ENCODE measurements at regions not wholly inside any gene's neighbourhood (a gene's known extent, or its start where the extent isn't known, plus 50 kb on each side); places are given as distances from the start of the nearest gene placed in this dataset.

- H3K27ac Mint-ChIP-seq = no peak overlapping the region
- intact Hi-C loops (cut with DNase I, micrococcal nuclease) = loop anchor here in 1 of 2 experiments (10.0 kb wide), 1 partner anchor 114 kb away; no protein-coding TSS in a partner anchor
- no peak for ATAC-seq (ENCODE audit: poor library complexity)
Measured at GRCh38 chr18:35780937-35781336, 191.5 kb upstream of the RMP24 start.

DNA sequence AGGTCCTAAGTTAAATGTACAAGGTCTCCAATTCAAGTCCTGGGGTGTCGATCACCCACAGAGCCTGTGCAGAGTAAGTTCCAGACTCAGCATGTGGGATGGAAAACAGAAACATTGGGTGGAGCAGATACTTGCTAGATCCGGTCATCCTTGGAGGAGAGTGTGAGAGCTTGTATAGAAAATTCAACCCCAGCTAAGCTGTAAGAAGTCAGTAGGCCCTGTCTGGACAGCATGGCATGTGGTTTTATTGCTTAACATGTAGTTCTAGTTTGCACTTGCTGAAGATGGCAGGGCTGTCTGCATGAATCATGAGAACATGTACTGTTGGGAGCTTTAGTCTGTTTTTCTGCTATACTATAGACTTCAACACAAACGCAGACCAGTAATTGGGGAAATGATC is 189.6 kb upstream of the RMP24 start:
- Histone ChIP-seq H3K4me1 (ENCODE audit: insufficient read depth, low read length) (no peaks in the 10 kb centered on the region), H3K27me3 (ENCODE audit: control insufficient read depth in 1 of 2, insufficient read depth in 2 of 2, low read length in 2 of 2) (peaks cover 4 to 5% of the 10 kb centered on the region in 2 experiments), H3K4me3 (ENCODE audit: low read length) (no peak overlapping the region), H3K36me3 (ENCODE audit: insufficient read depth, low read length) (no peaks in the 10 kb centered on the region), H3K27ac (ENCODE audit: low read depth in 1 of 2, low read length in 2 of 2) (no peak overlapping the region), H3K9me3 (ENCODE audit: control insufficient read depth in 1 of 2, insufficient read depth in 1 of 2, low read length in 2 of 2) (no peaks in the 10 kb centered on the region)
- TF ChIP-seq, protein P1, sequence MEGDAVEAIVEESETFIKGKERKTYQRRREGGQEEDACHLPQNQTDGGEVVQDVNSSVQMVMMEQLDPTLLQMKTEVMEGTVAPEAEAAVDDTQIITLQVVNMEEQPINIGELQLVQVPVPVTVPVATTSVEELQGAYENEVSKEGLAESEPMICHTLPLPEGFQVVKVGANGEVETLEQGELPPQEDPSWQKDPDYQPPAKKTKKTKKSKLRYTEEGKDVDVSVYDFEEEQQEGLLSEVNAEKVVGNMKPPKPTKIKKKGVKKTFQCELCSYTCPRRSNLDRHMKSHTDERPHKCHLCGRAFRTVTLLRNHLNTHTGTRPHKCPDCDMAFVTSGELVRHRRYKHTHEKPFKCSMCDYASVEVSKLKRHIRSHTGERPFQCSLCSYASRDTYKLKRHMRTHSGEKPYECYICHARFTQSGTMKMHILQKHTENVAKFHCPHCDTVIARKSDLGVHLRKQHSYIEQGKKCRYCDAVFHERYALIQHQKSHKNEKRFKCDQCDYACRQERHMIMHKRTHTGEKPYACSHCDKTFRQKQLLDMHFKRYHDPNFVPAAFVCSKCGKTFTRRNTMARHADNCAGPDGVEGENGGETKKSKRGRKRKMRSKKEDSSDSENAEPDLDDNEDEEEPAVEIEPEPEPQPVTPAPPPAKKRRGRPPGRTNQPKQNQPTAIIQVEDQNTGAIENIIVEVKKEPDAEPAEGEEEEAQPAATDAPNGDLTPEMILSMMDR (IDR thresholded peaks at IDR 0.05) = no peak
- Mint-ChIP-seq H3K9me3 (no peaks in the 10 kb centered on the region), H3K4me1 (ENCODE audit: low read depth) (no peaks in the 10 kb centered on the region), H3K27me3 (peaks cover 36% of the 10 kb centered on the region), H3K36me3 (ENCODE audit: low read depth) (no peaks in the 10 kb centered on the region), H3K27ac (no peak overlapping the region), H3K4me3 (no peak overlapping the region)
- intact Hi-C loops (cut with DNase I, micrococcal nuclease) = loop anchor here in 1 of 2 experiments (10.0 kb wide), 1 partner anchor 112 kb away; no protein-coding TSS in a partner anchor
- ATAC-seq (ENCODE audit: poor library complexity) = no peak
- CTCF ChIA-PET = no interaction called here
- no peak for DNase-seq
- POLR2A ChIA-PET = no interaction called here

More at GRCh38 chr18:35780937-35781336, 191.5 kb upstream of the RMP24 start:
- TF ChIP-seq, protein P1 (IDR thresholded peaks at IDR 0.05) = no peak
- DNase-seq = no peak
- H3K4me1 Mint-ChIP-seq (ENCODE audit: low read depth) = no peaks in the 10 kb centered on the region
- H3K4me3 Mint-ChIP-seq = no peak overlapping the region
- Histone ChIP-seq H3K36me3 (ENCODE audit: insufficient read depth, low read length) (no peaks in the 10 kb centered on the region), H3K9me3 (ENCODE audit: control insufficient read depth in 1 of 2, insufficient read depth in 1 of 2, low read length in 2 of 2) (peaks cover 0 to 5% of the 10 kb centered on the region in 2 experiments), H3K27ac (ENCODE audit: low read depth in 1 of 2, low read length in 2 of 2) (no peak overlapping the region), H3K4me3 (ENCODE audit: low read length) (no peak overlapping the region), H3K4me1 (ENCODE audit: insufficient read depth, low read length) (no peaks in the 10 kb centered on the region), H3K27me3 (ENCODE audit: control insufficient read depth in 1 of 2, insufficient read depth in 2 of 2, low read length in 2 of 2) (peaks cover 4 to 5% of the 10 kb centered on the region in 2 experiments)
- ChIA-PET POLR2A (interaction anchor here (0.7 kb wide), 1 partner anchor 310 kb away, joined by 3 read pairs; no protein-coding TSS in a partner anchor), CTCF (no interaction called here)
- peaks cover 26% of the 10 kb centered on the region for H3K27me3 Mint-ChIP-seq
- peaks cover 5% of the 10 kb centered on the region for H3K9me3 Mint-ChIP-seq
- H3K36me3 Mint-ChIP-seq (ENCODE audit: low read depth) = no peaks in the 10 kb centered on the region

DNA sequence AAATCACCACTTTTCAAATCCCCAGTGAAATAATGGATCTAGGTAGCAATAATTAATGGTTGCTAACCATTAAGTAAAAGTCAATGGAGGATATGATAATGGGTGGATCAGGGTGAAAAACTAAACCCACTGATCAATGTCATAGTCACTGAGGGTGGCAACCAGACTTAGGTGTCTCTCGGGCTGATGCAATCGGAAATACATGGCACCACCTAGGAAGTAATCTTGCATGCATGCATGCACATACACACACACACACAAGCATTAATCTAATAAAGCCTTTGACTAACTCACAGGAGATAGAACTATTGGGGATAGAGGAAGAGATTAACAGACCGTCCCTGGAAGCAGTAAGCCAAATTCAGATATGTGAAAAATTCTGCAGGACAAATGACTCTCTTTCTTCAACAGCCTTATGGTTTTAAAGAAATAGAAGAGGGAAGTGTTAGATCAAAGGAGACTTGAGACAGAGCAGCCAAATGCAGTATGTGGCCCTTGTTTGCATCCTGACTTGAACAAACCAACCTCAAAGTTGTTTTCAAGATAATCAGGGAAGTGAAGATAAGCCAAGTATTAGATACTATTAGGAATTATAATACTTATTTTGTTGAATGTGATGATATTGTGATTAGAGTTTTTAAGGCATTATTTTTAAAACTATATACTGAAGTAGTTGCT is 186.0 kb upstream of the RMP24 start:
- no peaks in the 10 kb centered on the region for H3K36me3 ChIP-seq (ENCODE audit: insufficient read depth, low read length)
- intact Hi-C loops (cut with DNase I, micrococcal nuclease) = loop anchor here in 1 of 2 experiments (10.0 kb wide), 1 partner anchor 108 kb away; no protein-coding TSS in a partner anchor
- H3K27ac Mint-ChIP-seq = no peak overlapping the region
- H3K4me3 Mint-ChIP-seq = no peak overlapping the region
- no peaks in the 10 kb centered on the region for H3K9me3 Mint-ChIP-seq
- H3K4me3 ChIP-seq (ENCODE audit: low read length) = no peak overlapping the region
- H3K4me1 ChIP-seq (ENCODE audit: insufficient read depth, low read length) = no peaks in the 10 kb centered on the region
- no peaks in the 10 kb centered on the region for H3K4me1 Mint-ChIP-seq (ENCODE audit: low read depth)
- H3K27me3 ChIP-seq (ENCODE audit: control insufficient read depth in 1 of 2, insufficient read depth in 2 of 2, low read length in 2 of 2) = peaks cover 0 to 4% of the 10 kb centered on the region in 2 experiments
- H3K27me3 Mint-ChIP-seq = peaks cover 33% of the 10 kb centered on the region
- no peak for ATAC-seq (ENCODE audit: poor library complexity)
- H3K9me3 ChIP-seq (ENCODE audit: control insufficient read depth in 1 of 2, insufficient read depth in 1 of 2, low read length in 2 of 2) = peaks cover 0 to 3% of the 10 kb centered on the region in 2 experiments
- CTCF ChIA-PET = no interaction called here
- DNase-seq = no peak
- no peaks in the 10 kb centered on the region for H3K36me3 Mint-ChIP-seq (ENCODE audit: low read depth)
- H3K27ac ChIP-seq (ENCODE audit: low read depth in 1 of 2, low read length in 2 of 2) = no peak overlapping the region
- POLR2A ChIA-PET = no interaction called here
- TF ChIP-seq, protein P1 (IDR thresholded peaks at IDR 0.05) = no peak

Data from CD4-positive, alpha-beta T cell (primary cell).